ENCODE measurements at regions not wholly inside any gene's neighbourhood (a gene's known extent, or its start where the extent isn't known, plus 50 kb on each side); places are given as distances from the start of the nearest gene placed in this dataset.
"Not testable (repeated sequence)": the region's sequence is repeated elsewhere in the genome, so short reads cannot be mapped to it uniquely, and the experiment has no call there.

GRCh38 chr15:20281567-20282275, 259.9 kb downstream of the GOLGA6L6 start:
- DNase-seq (ENCODE audit: low read depth in 2 of 2); H3K4me3 ChIP-seq (replicated peaks in 1 of 2; ENCODE audit: low read depth in 2 of 2, low read length in 2 of 2): not testable (repeated sequence)

- TF ChIP-seq CTCF (IDR thresholded peaks at IDR 0.05; ENCODE audit: low read depth, low read length), result no peak
- no peak overlapping the region for H3K4me3 ChIP-seq (replicated peaks in 1 of 2; ENCODE audit: low read depth in 2 of 2, low read length in 2 of 2)
- DNase-seq (ENCODE audit: low read depth in 2 of 2), result no peak
Measured at GRCh38 chr15:20280933-20281463, 260.6 kb downstream of the GOLGA6L6 start.

GRCh38 chr15:20280141-20280932, 261.3 kb downstream of the GOLGA6L6 start:
- not testable (repeated sequence) for H3K4me3 ChIP-seq (replicated peaks in 1 of 2; ENCODE audit: low read depth in 2 of 2, low read length in 2 of 2); DNase-seq (ENCODE audit: low read depth in 2 of 2)

- not testable (repeated sequence) for DNase-seq (ENCODE audit: low read depth in 2 of 2); H3K4me3 ChIP-seq (replicated peaks in 1 of 2; ENCODE audit: low read depth in 2 of 2, low read length in 2 of 2)
Measured at GRCh38 chr15:20279056-20279455, 262.5 kb downstream of the GOLGA6L6 start.

GRCh38 chr15:20278376-20278775, 263.2 kb downstream of the GOLGA6L6 start:
- DNase-seq (ENCODE audit: low read depth in 2 of 2); H3K4me3 ChIP-seq (replicated peaks in 1 of 2; ENCODE audit: low read depth in 2 of 2, low read length in 2 of 2): not testable (repeated sequence)

GRCh38 chr15:20277451-20277850, 264.1 kb downstream of the GOLGA6L6 start:
- not testable (repeated sequence) for H3K4me3 ChIP-seq (replicated peaks in 1 of 2; ENCODE audit: low read depth in 2 of 2, low read length in 2 of 2); DNase-seq (ENCODE audit: low read depth in 2 of 2)

GRCh38 chr15:20276312-20277114, 265.1 kb downstream of the GOLGA6L6 start:
- H3K4me3 ChIP-seq (replicated peaks in 1 of 2; ENCODE audit: low read depth in 2 of 2, low read length in 2 of 2); DNase-seq (ENCODE audit: low read depth in 2 of 2): not testable (repeated sequence)

GRCh38 chr15:20275373-20275967, 266.1 kb downstream of the GOLGA6L6 start:
- not testable (repeated sequence) for H3K4me3 ChIP-seq (replicated peaks in 1 of 2; ENCODE audit: low read depth in 2 of 2, low read length in 2 of 2); DNase-seq (ENCODE audit: low read depth in 2 of 2)

- no peak for TF ChIP-seq CTCF (IDR thresholded peaks at IDR 0.05; ENCODE audit: low read depth, low read length)
- H3K4me3 ChIP-seq (replicated peaks in 1 of 2; ENCODE audit: low read depth in 2 of 2, low read length in 2 of 2), result no peak overlapping the region
- DNase-seq (ENCODE audit: low read depth in 2 of 2), result no peak
Measured at GRCh38 chr15:20272422-20273184, 269.0 kb downstream of the GOLGA6L6 start.

GRCh38 chr15:20271647-20272046, 270.0 kb downstream of the GOLGA6L6 start:
- no peak for TF ChIP-seq CTCF (IDR thresholded peaks at IDR 0.05; ENCODE audit: low read depth, low read length)
- no peak overlapping the region for H3K4me3 ChIP-seq (replicated peaks in 1 of 2; ENCODE audit: low read depth in 2 of 2, low read length in 2 of 2)
- no peak for DNase-seq (ENCODE audit: low read depth in 2 of 2)

- H3K4me3 ChIP-seq (replicated peaks in 1 of 2; ENCODE audit: low read depth in 2 of 2, low read length in 2 of 2); DNase-seq (ENCODE audit: low read depth in 2 of 2): not testable (repeated sequence)
Measured at GRCh38 chr15:20269956-20270355, 271.6 kb downstream of the GOLGA6L6 start.

GRCh38 chr15:20267996-20268395, 273.6 kb downstream of the GOLGA6L6 start:
- DNase-seq (ENCODE audit: low read depth in 2 of 2); H3K4me3 ChIP-seq (replicated peaks in 1 of 2; ENCODE audit: low read depth in 2 of 2, low read length in 2 of 2): not testable (repeated sequence)

Data from cardiac fibroblast (primary cell).